Suprapubic skin (tissue), 4 donors: ENCODE measurements at regions not wholly inside any gene's neighbourhood (a gene's known extent, or its start where the extent isn't known, plus 50 kb on each side); places are given as distances from the start of the nearest gene placed in this dataset.

Source experiments
- DNase-seq, 2 donors: peaks; one replicate each; pipeline ENCODE4 v3.0.0-alpha.2; 2019; ENCODE audit warnings: low spot score in 2 of 2
- H3K27ac ChIP-seq: fragments of 200-600 bp; sonication (generic); one replicate; pipeline ENCODE4 v1.5.1; 2019
- H3K27me3 ChIP-seq: fragments of 200-600 bp; sonication (generic); one replicate; pipeline ENCODE4 v1.5.1; 2019
- H3K36me3 ChIP-seq: fragments of 200-600 bp; sonication (generic); one replicate; pipeline ENCODE4 v1.5.1; 2019
- H3K4me1 ChIP-seq: fragments of 200-600 bp; sonication (generic); one replicate; pipeline ENCODE4 v1.5.1; 2019
- H3K4me3 ChIP-seq: fragments of 200-600 bp; sonication (generic); one replicate; pipeline ENCODE4 v1.5.1; 2019; ENCODE audit warnings: mild to moderate bottlenecking
- H3K9me3 ChIP-seq: fragments of 200-600 bp; sonication (generic); one replicate; pipeline ENCODE4 v1.5.1; 2019
- EP300 ChIP-seq: sonication (generic); formaldehyde crosslinking; IDR thresholded peaks from one replicate; pipeline ENCODE4 v1.6.1; 2017; ENCODE audit warnings: antibody characterized with exemption
- POLR2A ChIP-seq, 2 donors: fragments of 450-650 bp; IDR thresholded peaks; one replicate each; pipeline ENCODE4 v1.6.1; 2017; ENCODE audit warnings: antibody characterized with exemption in 2 of 2, mild to moderate bottlenecking in 2 of 2, moderate library complexity in 2 of 2
- POLR2AphosphoS5 ChIP-seq, 3 donors: sonication (generic); formaldehyde crosslinking; IDR thresholded peaks; one replicate each; pipeline ENCODE4 v1.6.1; 2017; ENCODE audit warnings: antibody characterized with exemption in 3 of 3
- WGBS: methylation state at CpG from one replicate; pipeline ENCODE4 v1.1.5; 2018; 5-methylcytosine and 5-hydroxymethylcytosine counted together
- TF ChIP-seq, protein P1 (sequence below), 2 donors: fragments of 200-600 bp in 1 of 2; fragments of 450-650 bp in 1 of 2; sonication (generic) in 1 of 2; IDR thresholded peaks; one replicate each; pipeline ENCODE4 v1.5.1; 2016 to 2019; ENCODE audit warnings: antibody characterized with exemption in 2 of 2, mild to moderate bottlenecking in 1 of 2, moderate library complexity in 1 of 2

DNA sequence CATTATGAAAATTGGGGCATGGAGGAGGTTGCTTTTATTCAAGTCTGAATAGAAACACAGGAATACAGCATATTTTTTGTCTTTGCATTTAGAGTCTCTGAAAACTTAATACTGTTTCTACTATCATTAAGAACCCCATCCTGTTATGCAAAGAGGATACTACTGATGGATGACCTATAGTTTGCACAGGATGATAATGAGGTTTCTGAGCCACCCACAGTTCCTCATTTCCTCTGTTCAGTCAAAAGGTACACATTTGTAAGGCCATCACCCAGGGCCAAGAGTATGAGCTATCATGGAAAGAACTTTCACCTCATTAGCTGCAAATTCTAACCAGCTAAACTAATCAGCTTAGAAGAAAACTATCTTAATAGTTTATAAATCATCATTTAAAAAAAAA lies 213.0 kb upstream of the CHRM2 start:
- Histone ChIP-seq H3K36me3 (no peaks in the 10 kb centered on the region), H3K27ac (no peak overlapping the region)

DNA sequence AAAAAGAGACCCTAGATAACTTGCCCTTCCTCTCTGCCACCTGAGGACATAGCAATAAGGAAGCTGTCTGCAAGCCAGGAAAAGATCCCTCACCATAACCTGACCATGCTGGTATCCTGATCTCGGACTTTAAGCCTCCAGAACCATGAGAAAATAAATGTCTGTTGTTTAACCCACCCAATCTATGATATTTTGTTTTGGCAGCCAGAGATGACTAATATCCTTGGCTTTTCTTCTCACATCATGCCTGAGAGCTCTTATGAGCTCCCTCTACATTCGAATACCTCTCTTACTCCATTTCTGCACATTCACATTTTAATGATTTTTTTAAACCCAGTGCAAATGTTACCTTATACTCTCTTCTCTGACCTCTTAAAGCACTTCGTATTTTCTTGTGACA lies 214.0 kb upstream of the CHRM2 start:
- Histone ChIP-seq H3K4me3 (no peak overlapping the region), H3K27ac (no peak overlapping the region), H3K27me3 (no peaks in the 10 kb centered on the region), H3K36me3 (no peaks in the 10 kb centered on the region), H3K9me3 (no peaks in the 10 kb centered on the region), H3K4me1 (no peaks in the 10 kb centered on the region)
- no peak for TF ChIP-seq EP300
- TF ChIP-seq, protein P1, sequence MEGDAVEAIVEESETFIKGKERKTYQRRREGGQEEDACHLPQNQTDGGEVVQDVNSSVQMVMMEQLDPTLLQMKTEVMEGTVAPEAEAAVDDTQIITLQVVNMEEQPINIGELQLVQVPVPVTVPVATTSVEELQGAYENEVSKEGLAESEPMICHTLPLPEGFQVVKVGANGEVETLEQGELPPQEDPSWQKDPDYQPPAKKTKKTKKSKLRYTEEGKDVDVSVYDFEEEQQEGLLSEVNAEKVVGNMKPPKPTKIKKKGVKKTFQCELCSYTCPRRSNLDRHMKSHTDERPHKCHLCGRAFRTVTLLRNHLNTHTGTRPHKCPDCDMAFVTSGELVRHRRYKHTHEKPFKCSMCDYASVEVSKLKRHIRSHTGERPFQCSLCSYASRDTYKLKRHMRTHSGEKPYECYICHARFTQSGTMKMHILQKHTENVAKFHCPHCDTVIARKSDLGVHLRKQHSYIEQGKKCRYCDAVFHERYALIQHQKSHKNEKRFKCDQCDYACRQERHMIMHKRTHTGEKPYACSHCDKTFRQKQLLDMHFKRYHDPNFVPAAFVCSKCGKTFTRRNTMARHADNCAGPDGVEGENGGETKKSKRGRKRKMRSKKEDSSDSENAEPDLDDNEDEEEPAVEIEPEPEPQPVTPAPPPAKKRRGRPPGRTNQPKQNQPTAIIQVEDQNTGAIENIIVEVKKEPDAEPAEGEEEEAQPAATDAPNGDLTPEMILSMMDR (IDR thresholded peaks at IDR 0.05): no peak
- no peak for TF ChIP-seq POLR2A (IDR thresholded peaks at IDR 0.05)
- DNase-seq: no peak
- 78% methylated on average over 3 of the region's 3 CpGs for WGBS

More for the DNA sequence above, 213.0 kb upstream of the CHRM2 start:
- no peaks in the 10 kb centered on the region for H3K27me3 ChIP-seq
- no peaks in the 10 kb centered on the region for H3K9me3 ChIP-seq
- TF ChIP-seq POLR2A (IDR thresholded peaks at IDR 0.05): no peak
- TF ChIP-seq EP300: no peak
- TF ChIP-seq, protein P1 (IDR thresholded peaks at IDR 0.05): no peak
- no peak for TF ChIP-seq POLR2AphosphoS5 (IDR thresholded peaks at IDR 0.05)
- H3K4me1 ChIP-seq: no peaks in the 10 kb centered on the region
- no peak for DNase-seq
- H3K4me3 ChIP-seq: no peak overlapping the region

DNA sequence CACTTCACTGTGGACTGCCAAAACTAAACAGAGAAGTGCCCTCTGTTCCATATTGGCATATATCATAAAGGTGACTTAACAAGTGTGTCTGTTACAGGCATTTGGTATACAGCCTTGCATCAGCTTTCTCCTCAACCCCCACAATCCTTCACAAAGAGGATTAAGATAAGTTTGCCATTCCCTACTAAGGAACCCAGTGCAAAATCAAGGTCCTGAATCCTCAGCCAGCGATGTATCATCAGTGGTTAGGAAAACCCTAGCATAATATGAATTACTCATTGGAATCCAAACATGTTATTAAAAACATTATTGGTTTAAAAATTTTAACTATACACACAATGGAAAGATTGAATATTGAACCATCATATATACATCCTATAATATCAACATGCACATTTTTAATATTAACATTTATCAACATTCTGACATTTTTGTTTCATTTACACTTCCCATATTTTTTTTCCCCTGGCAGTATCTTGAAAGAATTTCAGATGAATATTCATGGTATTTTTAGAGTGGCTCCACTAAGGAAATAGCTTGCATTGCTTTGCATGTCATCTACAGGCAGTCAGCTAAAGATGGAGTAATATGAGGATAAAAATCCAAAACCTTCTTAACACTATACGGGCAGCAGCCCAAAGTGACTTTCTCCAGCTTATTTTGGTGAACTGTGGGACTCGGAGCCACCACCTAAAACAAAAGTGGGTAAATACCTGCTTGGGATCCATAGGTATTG lies 215.6 kb upstream of the CHRM2 start:
- WGBS: 92% methylated on average over 3 of the region's 3 CpGs
- no peaks in the 10 kb centered on the region for H3K9me3 ChIP-seq
- no peak overlapping the region for H3K27ac ChIP-seq
- TF ChIP-seq, protein P1 (IDR thresholded peaks at IDR 0.05): no peak
- TF ChIP-seq EP300 (no peak), POLR2A (IDR thresholded peaks at IDR 0.05) (no peak), POLR2AphosphoS5 (IDR thresholded peaks at IDR 0.05) (no peak)
- H3K36me3 ChIP-seq: no peaks in the 10 kb centered on the region
- no peak overlapping the region for H3K4me3 ChIP-seq
- H3K4me1 ChIP-seq: no peaks in the 10 kb centered on the region
- DNase-seq: no peak
- no peaks in the 10 kb centered on the region for H3K27me3 ChIP-seq

DNA sequence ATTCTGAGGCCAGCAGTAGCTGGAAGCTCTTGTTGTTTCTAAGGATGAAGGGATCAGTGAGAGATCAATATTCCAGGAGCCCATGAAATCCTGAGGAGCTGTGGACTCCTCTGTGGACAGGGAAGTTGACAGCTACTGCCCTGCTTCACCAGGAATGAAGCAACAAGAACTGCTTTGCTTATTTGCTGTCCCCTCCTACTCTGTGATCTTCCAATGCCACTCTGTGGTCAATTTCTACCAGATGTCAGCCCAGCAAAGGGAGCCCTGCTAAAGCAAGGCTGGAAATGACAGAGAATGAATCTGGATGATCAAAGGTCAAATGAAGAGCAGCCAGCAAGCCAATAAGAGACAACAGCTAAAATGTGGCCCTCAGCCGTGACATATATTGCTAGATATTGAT lies 227.5 kb upstream of the CHRM2 start:
- peaks cover 4% of the 10 kb centered on the region for H3K9me3 ChIP-seq
- no peaks in the 10 kb centered on the region for H3K27me3 ChIP-seq
- DNase-seq: no peak
- WGBS: 56% methylated on average over 1 of the region's 1 CpG
- H3K4me1 ChIP-seq: no peaks in the 10 kb centered on the region
- no peak overlapping the region for H3K4me3 ChIP-seq
- H3K36me3 ChIP-seq: no peaks in the 10 kb centered on the region
- no peak for TF ChIP-seq EP300
- TF ChIP-seq, protein P1 (IDR thresholded peaks at IDR 0.05): no peak
- TF ChIP-seq POLR2A (IDR thresholded peaks at IDR 0.05): no peak
- TF ChIP-seq POLR2AphosphoS5 (IDR thresholded peaks at IDR 0.05): no peak
- no peak overlapping the region for H3K27ac ChIP-seq

DNA sequence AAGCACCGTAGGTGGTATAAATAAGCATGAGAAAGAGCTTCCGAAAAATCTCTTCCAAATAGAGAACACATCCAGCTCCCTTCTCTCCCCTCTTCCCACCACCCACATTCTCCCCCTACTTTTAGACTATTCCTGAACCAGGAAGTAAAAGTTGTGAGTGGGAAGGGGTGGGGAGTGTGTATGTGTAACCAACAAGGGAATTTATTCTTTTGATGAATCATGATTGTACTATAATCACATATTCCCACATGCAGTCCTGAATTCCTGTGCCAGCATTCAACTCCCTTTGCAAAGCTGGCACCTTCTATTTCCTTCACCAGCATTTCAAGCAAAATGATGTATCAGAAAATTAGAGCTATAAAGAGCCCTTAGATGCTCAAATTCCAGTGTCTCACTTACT lies 230.6 kb upstream of the CHRM2 start:
- H3K9me3 ChIP-seq: peaks cover 7% of the 10 kb centered on the region
- no peak overlapping the region for H3K4me3 ChIP-seq
- no peak for DNase-seq
- H3K27ac ChIP-seq: no peak overlapping the region
- no peaks in the 10 kb centered on the region for H3K27me3 ChIP-seq
- H3K4me1 ChIP-seq: no peaks in the 10 kb centered on the region
- 67% methylated on average over 2 of the region's 2 CpGs for WGBS
- no peaks in the 10 kb centered on the region for H3K36me3 ChIP-seq
- TF ChIP-seq EP300 (no peak), POLR2AphosphoS5 (IDR thresholded peaks at IDR 0.05) (no peak), POLR2A (IDR thresholded peaks at IDR 0.05) (no peak)
- TF ChIP-seq, protein P1 (IDR thresholded peaks at IDR 0.05): no peak
